ENCODE measurements at regions not wholly inside any gene's neighbourhood (a gene's known extent, or its start where the extent isn't known, plus 50 kb on each side); places are given as distances from the start of the nearest gene placed in this dataset.

DNA sequence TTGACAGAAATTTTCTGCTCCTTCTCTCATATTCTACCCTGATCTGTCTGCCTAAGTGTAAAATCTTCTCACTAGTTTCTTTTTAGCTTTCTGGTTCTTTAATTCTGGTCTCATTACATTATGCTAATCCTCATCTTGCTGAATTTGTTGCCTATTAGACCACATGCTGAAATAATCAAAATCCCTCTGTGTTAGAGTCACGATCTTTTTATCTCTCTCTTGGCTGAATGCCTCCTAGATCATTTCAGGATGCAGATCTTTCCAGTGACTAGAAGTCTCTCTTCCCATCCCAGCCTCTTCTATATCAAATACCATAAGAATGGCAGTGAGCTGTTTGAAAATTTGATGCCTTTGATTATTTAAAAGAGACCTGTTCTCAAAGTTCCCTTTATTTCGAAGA, 661.9 kb downstream of the SORCS1 start:
- Histone ChIP-seq H3K27me3 (ENCODE audit: insufficient read depth, low read length) (no peaks in the 10 kb centered on the region), H4K20me1 (ENCODE audit: insufficient read depth, low read length) (no peaks in the 10 kb centered on the region), H3K36me3 (ENCODE audit: insufficient read depth, low read length) (no peaks in the 10 kb centered on the region), H3K4me2 (ENCODE audit: insufficient read depth, low read length) (no peak overlapping the region), H3K4me3 (ENCODE audit: insufficient read depth, low read length) (no peak overlapping the region), H3K79me2 (ENCODE audit: insufficient read depth, low read length) (no peaks in the 10 kb centered on the region), H3K4me1 (ENCODE audit: insufficient read depth, low read length) (no peaks in the 10 kb centered on the region), H2AFZ (ENCODE audit: low read length) (no peak overlapping the region), H3K9me3 (ENCODE audit: low read depth, low read length) (no peaks in the 10 kb centered on the region), H3K27ac (ENCODE audit: low read depth, low read length) (no peak overlapping the region)
- TF ChIP-seq, protein P1, sequence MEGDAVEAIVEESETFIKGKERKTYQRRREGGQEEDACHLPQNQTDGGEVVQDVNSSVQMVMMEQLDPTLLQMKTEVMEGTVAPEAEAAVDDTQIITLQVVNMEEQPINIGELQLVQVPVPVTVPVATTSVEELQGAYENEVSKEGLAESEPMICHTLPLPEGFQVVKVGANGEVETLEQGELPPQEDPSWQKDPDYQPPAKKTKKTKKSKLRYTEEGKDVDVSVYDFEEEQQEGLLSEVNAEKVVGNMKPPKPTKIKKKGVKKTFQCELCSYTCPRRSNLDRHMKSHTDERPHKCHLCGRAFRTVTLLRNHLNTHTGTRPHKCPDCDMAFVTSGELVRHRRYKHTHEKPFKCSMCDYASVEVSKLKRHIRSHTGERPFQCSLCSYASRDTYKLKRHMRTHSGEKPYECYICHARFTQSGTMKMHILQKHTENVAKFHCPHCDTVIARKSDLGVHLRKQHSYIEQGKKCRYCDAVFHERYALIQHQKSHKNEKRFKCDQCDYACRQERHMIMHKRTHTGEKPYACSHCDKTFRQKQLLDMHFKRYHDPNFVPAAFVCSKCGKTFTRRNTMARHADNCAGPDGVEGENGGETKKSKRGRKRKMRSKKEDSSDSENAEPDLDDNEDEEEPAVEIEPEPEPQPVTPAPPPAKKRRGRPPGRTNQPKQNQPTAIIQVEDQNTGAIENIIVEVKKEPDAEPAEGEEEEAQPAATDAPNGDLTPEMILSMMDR (IDR thresholded peaks at IDR 0.05; ENCODE audit: extremely low read depth, low read depth, low read length), result no peak
- no peak for DNase-seq (ENCODE audit: insufficient read length, low spot score, missing footprints)

DNA sequence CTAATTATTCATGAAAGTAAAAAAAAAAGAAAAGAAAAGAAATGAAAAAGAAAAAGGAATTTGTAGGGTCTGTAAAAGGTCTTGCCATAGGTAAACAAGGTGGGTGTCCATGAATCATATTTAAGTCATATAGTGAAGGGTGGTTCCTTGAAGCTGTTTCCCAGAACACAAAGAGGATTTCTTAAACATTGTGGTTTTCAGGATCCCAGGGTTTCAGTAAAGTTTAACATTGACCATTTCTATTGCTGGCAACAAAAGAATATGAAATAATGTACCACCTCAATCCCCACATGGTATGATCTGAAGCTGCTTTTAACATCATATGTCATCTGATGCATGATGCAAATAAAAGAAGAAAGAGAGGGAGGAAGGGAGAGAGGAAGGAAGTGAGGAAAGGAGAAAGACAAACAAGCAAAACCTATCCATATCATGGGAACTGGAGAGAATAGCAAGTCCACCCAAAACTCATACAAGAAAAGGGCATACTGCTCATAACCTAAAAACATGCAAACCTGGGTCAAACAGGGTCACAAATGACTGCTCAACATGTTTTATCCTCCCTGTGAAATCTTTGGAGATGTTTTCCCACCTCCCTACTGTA, 663.5 kb downstream of the SORCS1 start:
- TF ChIP-seq, protein P1 (IDR thresholded peaks at IDR 0.05; ENCODE audit: extremely low read depth, low read depth, low read length), result no peak
- no peaks in the 10 kb centered on the region for H4K20me1 ChIP-seq (ENCODE audit: insufficient read depth, low read length)
- no peak overlapping the region for H3K4me3 ChIP-seq (ENCODE audit: insufficient read depth, low read length)
- no peak for DNase-seq (ENCODE audit: insufficient read length, low spot score, missing footprints)
- H3K79me2 ChIP-seq (ENCODE audit: insufficient read depth, low read length), result no peaks in the 10 kb centered on the region
- no peak overlapping the region for H2AFZ ChIP-seq (ENCODE audit: low read length)
- no peak overlapping the region for H3K27ac ChIP-seq (ENCODE audit: low read depth, low read length)
- no peaks in the 10 kb centered on the region for H3K36me3 ChIP-seq (ENCODE audit: insufficient read depth, low read length)
- H3K4me2 ChIP-seq (ENCODE audit: insufficient read depth, low read length), result no peak overlapping the region
- H3K9me3 ChIP-seq (ENCODE audit: low read depth, low read length), result no peaks in the 10 kb centered on the region
- no peaks in the 10 kb centered on the region for H3K27me3 ChIP-seq (ENCODE audit: insufficient read depth, low read length)
- H3K4me1 ChIP-seq (ENCODE audit: insufficient read depth, low read length), result no peaks in the 10 kb centered on the region

DNA sequence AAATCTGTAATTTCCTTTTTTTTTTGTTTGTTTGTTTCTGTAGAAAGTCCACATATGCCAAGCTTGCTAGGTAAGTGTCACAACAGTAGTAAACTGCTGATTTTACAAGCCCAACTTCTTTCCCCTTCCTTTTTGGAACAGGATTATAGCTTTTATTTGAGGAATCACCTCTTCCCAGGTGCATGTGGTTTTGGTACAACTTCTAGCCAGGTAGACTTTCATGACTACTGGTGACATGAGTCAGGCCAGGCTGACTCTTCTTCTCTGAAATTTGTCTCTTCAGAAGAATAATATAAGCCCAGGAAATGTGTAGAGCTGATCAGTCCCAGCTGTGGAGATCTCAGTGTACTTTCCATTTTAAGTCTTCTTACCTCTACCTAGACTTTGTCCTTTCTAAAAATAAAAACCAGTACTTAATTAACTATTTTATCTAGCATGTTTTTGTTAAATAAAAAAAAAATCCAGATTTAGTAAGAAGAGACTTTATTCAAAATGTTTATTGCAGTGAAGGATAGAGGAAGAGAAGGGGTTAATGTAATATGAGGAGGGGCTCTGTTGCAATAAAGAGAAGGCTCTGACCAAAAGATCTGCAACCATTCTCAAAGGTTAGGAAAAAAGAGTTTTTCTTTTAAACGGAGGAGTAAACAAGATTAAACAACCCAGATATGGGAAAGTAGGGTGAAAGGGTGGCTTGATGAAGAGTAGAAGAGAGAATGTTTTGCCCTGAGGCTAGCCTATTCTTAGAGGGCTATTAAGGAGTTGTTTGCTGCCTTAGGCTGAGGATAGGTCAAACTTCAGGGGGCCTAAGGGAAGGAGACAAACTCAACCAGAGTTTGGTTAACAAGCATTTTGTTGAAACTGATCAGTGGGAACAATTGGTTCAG, 664.2 kb downstream of the SORCS1 start:
- Histone ChIP-seq H4K20me1 (ENCODE audit: insufficient read depth, low read length) (no peaks in the 10 kb centered on the region), H3K27me3 (ENCODE audit: insufficient read depth, low read length) (no peaks in the 10 kb centered on the region), H3K4me1 (ENCODE audit: insufficient read depth, low read length) (no peaks in the 10 kb centered on the region), H3K27ac (ENCODE audit: low read depth, low read length) (no peak overlapping the region), H3K36me3 (ENCODE audit: insufficient read depth, low read length) (no peaks in the 10 kb centered on the region), H2AFZ (ENCODE audit: low read length) (no peak overlapping the region), H3K4me2 (ENCODE audit: insufficient read depth, low read length) (no peak overlapping the region), H3K9me3 (ENCODE audit: low read depth, low read length) (no peaks in the 10 kb centered on the region), H3K4me3 (ENCODE audit: insufficient read depth, low read length) (no peak overlapping the region), H3K79me2 (ENCODE audit: insufficient read depth, low read length) (no peaks in the 10 kb centered on the region)
- TF ChIP-seq, protein P1 (IDR thresholded peaks at IDR 0.05; ENCODE audit: extremely low read depth, low read depth, low read length), result no peak
- no peak for DNase-seq (ENCODE audit: insufficient read length, low spot score, missing footprints)

DNA sequence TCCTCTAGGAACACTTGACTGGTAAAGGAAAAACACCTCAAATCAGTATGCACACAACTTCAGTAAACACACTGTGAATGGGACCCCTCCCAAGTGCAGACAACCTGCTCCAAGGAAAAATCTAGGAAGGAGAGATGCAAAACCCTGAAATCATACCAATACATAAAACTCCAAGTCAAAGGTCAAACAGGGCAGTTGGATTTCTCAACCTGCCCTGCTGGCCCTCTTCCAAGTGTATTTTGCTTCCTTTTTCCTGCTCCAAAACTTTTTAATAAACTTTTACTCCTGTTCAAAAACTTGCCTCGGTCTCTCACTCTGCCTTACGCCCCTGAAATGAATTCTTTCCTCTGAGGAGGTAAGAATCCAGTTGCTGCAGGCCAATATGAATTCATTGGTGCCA, 665.1 kb downstream of the SORCS1 start:
- TF ChIP-seq, protein P1 (IDR thresholded peaks at IDR 0.05; ENCODE audit: extremely low read depth, low read depth, low read length), result no peak
- Histone ChIP-seq H2AFZ (ENCODE audit: low read length) (no peak overlapping the region), H3K27me3 (ENCODE audit: insufficient read depth, low read length) (no peaks in the 10 kb centered on the region), H3K4me2 (ENCODE audit: insufficient read depth, low read length) (no peak overlapping the region), H3K4me1 (ENCODE audit: insufficient read depth, low read length) (no peaks in the 10 kb centered on the region), H3K79me2 (ENCODE audit: insufficient read depth, low read length) (no peaks in the 10 kb centered on the region), H3K27ac (ENCODE audit: low read depth, low read length) (no peak overlapping the region), H3K9me3 (ENCODE audit: low read depth, low read length) (no peaks in the 10 kb centered on the region), H3K36me3 (ENCODE audit: insufficient read depth, low read length) (no peaks in the 10 kb centered on the region), H4K20me1 (ENCODE audit: insufficient read depth, low read length) (no peaks in the 10 kb centered on the region), H3K4me3 (ENCODE audit: insufficient read depth, low read length) (no peak overlapping the region)
- DNase-seq (ENCODE audit: insufficient read length, low spot score, missing footprints), result no peak
